Liver (tissue), 3 donors: ENCODE measurements at regions not wholly inside any gene's neighbourhood (a gene's known extent, or its start where the extent isn't known, plus 50 kb on each side); places are given as distances from the start of the nearest gene placed in this dataset.

ENCODE experiments used
- CTCF ChIP-seq: fragments of 150-350 bp; IDR thresholded peaks from 2 replicates; pipeline ENCODE4 v1.5.1; 2017; ENCODE audit warnings: improper control_type of control experiment, low read depth, low read length; ENCODE audit not compliant: missing input control
- REST ChIP-seq: IDR thresholded peaks from 2 replicates; pipeline ENCODE4 v1.6.1; 2016; ENCODE audit warnings: antibody characterized with exemption, mild to moderate bottlenecking
- SP1 ChIP-seq: IDR thresholded peaks from 2 replicates; pipeline ENCODE4 v1.6.1; 2018; ENCODE audit warnings: antibody characterized with exemption, mild to moderate bottlenecking
- TAF1 ChIP-seq: conservative IDR thresholded peaks from 2 replicates; pipeline ENCODE4 v1.6.1; 2016; ENCODE audit warnings: antibody characterized with exemption, mild to moderate bottlenecking
- donor health status: healthy.
- donor health status: healthy.

- no peak for TF ChIP-seq CTCF
- TF ChIP-seq REST: no peak
- TF ChIP-seq TAF1: no peak
- no peak for TF ChIP-seq SP1
Measured at GRCh38 chr1:43049481-43049880, 90.8 kb upstream of the SLC2A1 start.
